ENCODE measurements at regions not wholly inside any gene's neighbourhood (a gene's known extent, or its start where the extent isn't known, plus 50 kb on each side); places are given as distances from the start of the nearest gene placed in this dataset.
A peak's percentile ranks its signal among the peaks of the same experiment; 100 is the strongest.
"Not testable (repeated sequence)": the region's sequence is repeated elsewhere in the genome, so short reads cannot be mapped to it uniquely, and the experiment has no call there.

GRCh38 chr17:20683651-20684229 lies 104.2 kb downstream of the CDRT15L2 start:
- not testable (repeated sequence) for DNase-seq (ENCODE audit: low spot score)

- DNase-seq (ENCODE audit: low spot score): not testable (repeated sequence)
Observed at GRCh38 chr17:20684975-20685374, 105.5 kb downstream of the CDRT15L2 start.

GRCh38 chr17:20687584-20687983 lies 108.1 kb downstream of the CDRT15L2 start:
- not testable (repeated sequence) for DNase-seq (ENCODE audit: low spot score)

- not testable (repeated sequence) for DNase-seq (ENCODE audit: low spot score)
Observed at GRCh38 chr17:20689170-20689749, 109.7 kb downstream of the CDRT15L2 start.

GRCh38 chr17:20692706-20693105 lies 113.2 kb downstream of the CDRT15L2 start:
- not testable (repeated sequence) for DNase-seq (ENCODE audit: low spot score)

- not testable (repeated sequence) for DNase-seq (ENCODE audit: low spot score)
Observed at GRCh38 chr17:20695871-20696270, 116.3 kb downstream of the CDRT15L2 start.

- peak; percentile 51 for DNase-seq (ENCODE audit: low spot score)
Observed at GRCh38 chr17:20698463-20699206, 119.1 kb downstream of the CDRT15L2 start.

- not testable (repeated sequence) for DNase-seq (ENCODE audit: low spot score)
Observed at GRCh38 chr17:20700528-20700927, 121.0 kb downstream of the CDRT15L2 start.

GRCh38 chr17:20701366-20701765 lies 121.8 kb downstream of the CDRT15L2 start:
- DNase-seq (ENCODE audit: low spot score): not testable (repeated sequence)

- no peak for DNase-seq (ENCODE audit: low spot score)
Observed at GRCh38 chr17:20702692-20703091, 123.2 kb downstream of the CDRT15L2 start.

GRCh38 chr17:20703781-20704180 lies 124.3 kb downstream of the CDRT15L2 start:
- DNase-seq (ENCODE audit: low spot score): no peak

GRCh38 chr17:20705186-20705585 lies 125.7 kb downstream of the CDRT15L2 start:
- DNase-seq (ENCODE audit: low spot score): not testable (repeated sequence)

- no peak for DNase-seq (ENCODE audit: low spot score)
Observed at GRCh38 chr17:20706751-20707373, 127.3 kb downstream of the CDRT15L2 start.

GRCh38 chr17:20708821-20709220 lies 129.3 kb downstream of the CDRT15L2 start:
- not testable (repeated sequence) for DNase-seq (ENCODE audit: low spot score)

GRCh38 chr17:20716481-20716880 lies 137.0 kb downstream of the CDRT15L2 start:
- not testable (repeated sequence) for DNase-seq (ENCODE audit: low spot score)

GRCh38 chr17:20721171-20721570 lies 141.6 kb downstream of the CDRT15L2 start:
- no peak for DNase-seq (ENCODE audit: low spot score)

- not testable (repeated sequence) for DNase-seq (ENCODE audit: low spot score)
Observed at GRCh38 chr17:20724391-20724790, 144.9 kb downstream of the CDRT15L2 start.

GRCh38 chr17:20727201-20727600 lies 147.7 kb downstream of the CDRT15L2 start:
- DNase-seq (ENCODE audit: low spot score): not testable (repeated sequence)

- no peak for DNase-seq (ENCODE audit: low spot score)
Observed at GRCh38 chr17:20728181-20728580, 148.7 kb downstream of the CDRT15L2 start.

GRCh38 chr17:20731131-20731530 lies 151.6 kb downstream of the CDRT15L2 start:
- not testable (repeated sequence) for DNase-seq (ENCODE audit: low spot score)

GRCh38 chr17:20733923-20734322 lies 154.4 kb downstream of the CDRT15L2 start:
- DNase-seq (ENCODE audit: low spot score): no peak

- no peak for DNase-seq (ENCODE audit: low spot score)
Observed at GRCh38 chr17:20735796-20736195, 156.3 kb downstream of the CDRT15L2 start.

- not testable (repeated sequence) for DNase-seq (ENCODE audit: low spot score)
Observed at GRCh38 chr17:20737636-20738035, 158.1 kb downstream of the CDRT15L2 start.

Data from kidney tubule cell (primary cell).